Stimulated activated CD8-positive, alpha-beta memory T cell treated with anti-CD3 and anti-CD28 coated beads, Interleukin-15, amount 100 ng/mL, for 1 hour (primary cell): ENCODE measurements at regions not wholly inside any gene's neighbourhood (a gene's known extent, or its start where the extent isn't known, plus 50 kb on each side); places are given as distances from the start of the nearest gene placed in this dataset.

Source experiments
- DNase-seq: peaks from one replicate; pipeline ENCODE4 v3.0.0-alpha.2; 2020; ENCODE audit warnings: low read depth

DNA sequence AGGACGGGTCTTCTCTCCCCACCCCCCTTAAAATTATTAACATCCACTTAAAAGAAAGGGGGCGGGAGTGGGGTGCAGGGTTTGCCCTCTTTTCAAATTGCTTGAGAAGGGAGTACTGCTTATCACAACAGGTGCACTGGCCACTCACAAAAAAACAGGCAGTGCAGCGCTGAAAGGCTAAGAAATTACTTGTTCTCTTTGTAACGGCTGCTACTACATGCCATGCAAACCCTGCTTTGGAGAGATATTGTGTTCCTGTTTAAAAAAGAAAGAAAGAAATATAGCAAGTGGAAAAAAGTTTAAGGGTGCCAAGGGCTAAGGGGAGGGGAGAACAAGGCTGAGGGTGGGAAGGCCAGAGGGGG, 312.7 kb upstream of the JARID2 start:
- DNase-seq, result no peak

DNA sequence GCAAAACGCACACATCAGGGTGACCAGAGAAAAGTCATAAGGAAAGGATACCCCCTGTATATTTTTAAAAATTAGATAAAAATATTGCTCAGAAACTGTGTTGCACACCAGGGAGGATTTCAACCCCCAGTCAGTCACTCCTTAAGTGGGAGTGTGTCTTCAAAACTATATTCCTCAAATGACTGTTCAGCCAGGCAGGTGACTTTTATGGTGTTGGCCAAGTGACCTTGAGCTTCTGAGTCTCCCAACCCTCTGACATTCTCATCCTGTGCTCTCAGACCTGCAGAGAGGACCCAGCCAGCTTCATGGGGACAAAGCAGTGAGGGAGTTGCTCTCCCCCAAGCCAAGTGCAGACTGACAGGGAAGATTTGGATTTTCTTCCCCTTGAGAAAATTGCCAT, 311.9 kb upstream of the JARID2 start:
- no peak for DNase-seq

DNA sequence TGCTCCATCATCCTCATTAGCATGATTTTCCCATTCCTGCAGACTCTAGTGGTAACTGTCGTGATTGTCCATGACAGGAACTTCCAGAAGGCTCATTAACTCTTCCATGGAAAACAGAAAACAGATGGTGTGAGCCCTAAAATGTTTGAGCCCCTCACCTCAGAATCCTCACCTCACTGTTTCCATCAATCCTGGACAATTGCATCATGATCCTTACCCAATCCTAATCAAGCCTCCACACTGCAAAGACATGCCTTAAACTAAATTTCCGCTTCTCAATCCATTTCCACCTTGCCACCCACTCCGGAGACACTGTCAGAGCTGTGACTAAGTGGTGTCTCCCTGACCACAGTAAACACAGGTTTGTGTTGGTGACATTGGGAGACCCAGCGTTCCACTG, 311.0 kb upstream of the JARID2 start:
- DNase-seq, result no peak

GRCh38 chr6:14936861-14937260, 309.0 kb upstream of the JARID2 start:
- no peak for DNase-seq

DNA sequence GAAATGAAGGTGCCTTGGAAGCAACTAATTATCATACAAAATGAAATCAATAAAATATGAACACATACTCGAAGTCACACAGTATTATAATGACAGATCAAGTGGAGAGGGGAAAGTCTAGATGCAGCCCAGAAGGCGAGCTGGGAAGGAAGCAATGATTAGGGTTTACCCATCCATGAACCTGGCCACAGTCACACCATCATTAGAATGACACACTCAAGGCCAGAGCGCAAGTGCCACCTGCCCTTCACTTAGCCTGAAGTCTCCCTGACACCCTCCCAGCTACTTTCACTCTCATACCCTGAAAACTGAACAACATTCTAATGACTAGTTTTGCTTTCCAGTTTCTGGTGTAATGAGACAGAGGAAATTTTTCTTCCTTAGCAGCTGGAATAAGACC, 302.8 kb upstream of the JARID2 start:
- no peak for DNase-seq

DNA sequence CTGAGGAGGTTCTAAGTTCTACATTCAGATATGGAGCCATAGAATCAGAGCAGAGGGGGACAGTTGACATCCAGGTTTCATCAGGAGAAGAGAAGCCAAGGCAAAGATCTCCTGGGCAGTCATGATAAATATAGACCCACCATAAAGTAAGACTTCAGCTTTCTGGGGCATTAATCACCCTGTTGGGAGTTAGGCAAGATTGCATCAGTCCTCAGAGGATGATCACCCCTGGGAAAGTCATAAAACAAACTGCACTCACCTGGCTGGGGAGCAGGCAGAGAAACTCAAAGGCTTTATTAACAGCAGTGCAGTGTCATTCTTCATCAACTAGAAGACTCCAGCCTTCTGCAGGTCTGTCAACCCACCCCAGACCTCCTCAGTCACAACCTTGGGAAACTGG, 301.3 kb upstream of the JARID2 start:
- DNase-seq, result no peak

- DNase-seq, result no peak
These were observed 300.2 kb upstream of the JARID2 start for GRCh38 chr6:14945461-14946185.

DNA sequence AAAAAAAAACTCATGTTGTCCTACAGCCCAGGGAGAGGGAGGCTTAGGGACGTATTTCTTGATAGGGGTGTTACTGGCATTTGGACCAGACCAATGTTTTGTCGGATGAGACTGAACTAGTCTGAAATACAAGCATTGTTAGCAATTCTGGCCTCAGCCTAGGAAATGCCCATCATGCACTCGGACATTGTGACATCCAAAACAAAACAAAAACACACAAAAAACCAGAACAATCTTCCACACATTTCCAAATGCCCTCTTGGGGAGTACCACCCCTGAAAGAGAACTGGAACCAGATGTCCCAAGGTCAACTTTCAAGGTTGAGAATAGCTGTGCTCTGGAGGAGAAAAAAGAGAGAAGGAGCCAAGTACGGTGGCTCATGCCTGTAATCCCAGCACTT, 299.1 kb upstream of the JARID2 start:
- no peak for DNase-seq

DNA sequence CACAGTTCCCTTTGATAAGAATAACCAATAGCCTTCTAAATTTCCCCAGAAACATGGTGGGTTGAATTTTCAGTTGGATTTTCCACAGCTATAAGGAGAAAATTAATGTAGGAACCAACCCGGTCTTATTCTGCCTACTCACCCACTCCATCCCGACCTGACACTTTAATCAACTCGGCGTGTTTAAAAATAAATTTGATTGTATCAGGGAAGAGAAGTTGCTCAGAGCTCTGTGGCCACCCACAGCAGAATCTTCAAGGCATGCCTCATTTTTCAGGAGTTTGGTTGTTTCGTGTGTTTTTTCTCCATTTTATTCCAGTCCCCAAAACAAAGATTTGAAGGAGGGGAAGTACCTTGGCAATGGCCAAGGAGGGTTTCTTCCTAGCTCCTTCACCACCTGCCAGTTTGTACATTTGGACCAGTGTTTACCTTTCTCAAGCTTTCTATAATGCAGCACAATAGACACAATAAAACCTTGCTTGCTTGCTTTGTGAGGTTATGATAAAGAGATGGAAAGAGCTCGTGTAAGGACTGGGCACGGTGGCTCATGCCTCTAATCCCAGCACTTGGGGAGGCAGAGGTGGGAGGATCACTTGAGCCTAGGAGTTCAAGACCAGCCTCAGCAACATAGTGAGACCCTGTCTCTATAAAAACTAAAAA, 297.2 kb upstream of the JARID2 start:
- DNase-seq, result no peak

- no peak for DNase-seq
These were observed 295.5 kb upstream of the JARID2 start for GRCh38 chr6:14950103-14950969.

DNA sequence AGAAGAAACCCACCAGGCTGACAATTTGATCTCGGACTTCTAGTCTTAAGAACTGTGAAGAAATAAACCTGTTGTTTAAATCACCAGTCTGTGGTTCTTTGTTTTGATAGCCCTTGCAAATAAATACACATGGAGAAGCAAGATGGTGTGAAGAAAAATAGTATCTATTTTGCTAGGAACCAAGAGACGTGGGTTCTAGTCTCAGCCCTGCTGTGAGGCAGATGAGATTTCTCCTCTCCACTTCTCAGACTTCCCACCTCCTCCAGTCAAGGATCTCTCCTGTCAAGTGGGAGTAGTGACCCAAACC, 294.9 kb upstream of the JARID2 start:
- no peak for DNase-seq

- DNase-seq, result no peak
These were observed 294.2 kb upstream of the JARID2 start for GRCh38 chr6:14951704-14952103.

- DNase-seq, result no peak
These were observed 292.0 kb upstream of the JARID2 start for GRCh38 chr6:14953836-14954235.

GRCh38 chr6:14957355-14958059, 288.4 kb upstream of the JARID2 start:
- no peak for DNase-seq

GRCh38 chr6:14959324-14959885, 286.5 kb upstream of the JARID2 start:
- no peak for DNase-seq

DNA sequence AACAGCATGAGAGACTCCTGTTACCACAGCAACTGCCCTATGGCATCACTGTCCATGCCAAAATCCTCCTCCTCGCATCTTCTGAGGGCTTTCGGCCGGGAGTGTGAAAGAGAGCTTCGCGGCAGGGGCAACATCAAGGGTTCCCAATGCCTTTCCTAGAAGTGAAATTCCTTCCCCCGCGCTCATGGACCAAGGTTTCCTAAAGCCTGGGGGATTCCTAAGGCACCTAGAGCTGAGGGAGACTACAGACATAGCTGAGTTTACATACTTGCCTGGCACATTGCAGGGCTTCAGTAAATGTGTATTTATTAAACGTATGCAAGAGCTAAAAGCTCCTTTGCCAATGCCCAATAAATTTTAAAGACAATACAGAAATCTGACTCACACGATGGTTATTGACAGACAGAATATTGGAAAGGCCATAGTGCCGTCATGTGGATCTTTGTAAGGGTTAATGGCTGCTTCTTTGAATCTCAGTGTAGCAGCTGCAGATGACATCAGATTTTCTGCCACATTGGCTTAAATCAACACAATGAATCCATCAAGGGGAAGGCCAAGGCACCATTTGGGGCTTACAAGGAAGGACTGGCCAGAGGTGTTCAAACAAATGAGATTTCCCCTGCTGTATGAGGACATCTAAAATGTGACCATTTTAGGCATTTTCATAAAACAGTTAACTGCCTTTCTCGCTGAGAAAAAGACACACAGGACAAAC, 281.2 kb upstream of the JARID2 start:
- DNase-seq, result no peak

DNA sequence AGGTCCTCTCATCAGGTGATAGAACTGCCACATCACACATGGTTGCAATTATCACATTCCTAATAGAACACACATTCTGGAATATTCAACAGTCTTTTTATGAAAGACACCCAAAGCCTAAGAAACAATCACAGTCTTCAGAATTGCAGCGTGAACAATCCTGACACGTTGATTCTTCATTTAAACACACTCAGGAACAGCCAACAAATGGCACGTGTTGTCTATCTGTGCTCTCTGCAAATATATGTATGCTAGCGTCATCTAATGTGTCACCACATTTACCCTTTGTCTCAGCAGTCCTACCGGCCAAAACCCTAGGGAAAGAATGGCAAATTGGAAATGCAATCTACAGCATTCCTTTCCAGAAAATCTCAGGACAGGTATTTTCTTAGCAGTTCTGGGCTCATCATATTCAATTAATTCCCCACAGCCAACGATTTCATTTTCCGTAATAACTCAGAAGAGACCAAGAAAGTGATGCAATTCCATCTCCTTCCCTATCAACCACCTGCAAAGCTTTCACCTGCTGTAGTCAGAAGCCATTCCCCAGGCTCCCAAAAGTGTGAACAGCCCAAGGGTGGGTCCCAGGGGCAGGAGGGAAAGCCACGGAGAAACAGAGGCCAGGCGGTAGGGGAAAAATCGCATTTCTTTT, 280.3 kb upstream of the JARID2 start:
- no peak for DNase-seq

GRCh38 chr6:14966096-14966905, 279.6 kb upstream of the JARID2 start:
- no peak for DNase-seq

- DNase-seq, result no peak
These were observed 278.8 kb upstream of the JARID2 start for GRCh38 chr6:14966906-14967711.
